COR-L47 (cell line): ENCODE measurements at regions not wholly inside any gene's neighbourhood (a gene's known extent, or its start where the extent isn't known, plus 50 kb on each side); places are given as distances from the start of the nearest gene placed in this dataset.

Source experiments
- DNase-seq: peaks from one replicate; lab custom pipeline; 2025; lab: John Stamatoyannopoulos, UW

DNA sequence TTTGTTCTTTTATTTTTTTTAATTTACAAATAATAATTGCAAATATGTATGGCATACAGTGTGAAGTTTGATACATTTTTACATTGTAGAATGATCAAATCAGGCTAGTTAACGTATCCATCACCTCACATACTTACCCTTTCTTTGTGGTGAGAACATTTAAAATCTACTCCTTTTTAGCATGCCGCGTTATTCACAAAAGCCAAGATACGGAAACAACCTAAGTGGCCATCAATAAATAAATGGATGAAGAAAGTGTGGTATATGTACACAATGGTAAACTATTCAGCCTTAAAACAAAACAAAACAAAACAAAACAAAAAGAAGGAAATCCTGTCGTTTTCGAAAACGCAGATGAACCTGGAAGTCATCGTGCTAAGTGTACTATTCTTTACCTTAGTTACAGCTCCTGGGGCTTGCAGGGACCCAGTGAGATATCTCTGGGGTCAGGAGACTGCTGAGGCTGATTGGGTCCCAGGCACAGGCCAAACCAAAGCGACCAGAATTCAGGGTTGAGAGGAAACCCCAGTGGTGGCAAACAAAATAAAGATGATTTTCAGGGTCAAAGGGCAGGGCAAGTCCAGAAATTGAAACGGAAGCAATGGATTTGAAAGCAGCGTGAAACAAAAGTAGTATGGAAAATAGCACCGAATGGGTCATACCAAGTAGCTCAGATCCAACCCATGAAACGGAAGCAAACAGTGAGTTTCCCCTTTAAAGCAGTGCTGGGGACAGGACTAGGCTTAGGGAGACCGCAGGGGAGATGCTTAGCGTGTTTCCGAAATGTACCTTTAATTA, 188.2 kb downstream of the PLPP3 start:
- DNase-seq, result no peak

DNA sequence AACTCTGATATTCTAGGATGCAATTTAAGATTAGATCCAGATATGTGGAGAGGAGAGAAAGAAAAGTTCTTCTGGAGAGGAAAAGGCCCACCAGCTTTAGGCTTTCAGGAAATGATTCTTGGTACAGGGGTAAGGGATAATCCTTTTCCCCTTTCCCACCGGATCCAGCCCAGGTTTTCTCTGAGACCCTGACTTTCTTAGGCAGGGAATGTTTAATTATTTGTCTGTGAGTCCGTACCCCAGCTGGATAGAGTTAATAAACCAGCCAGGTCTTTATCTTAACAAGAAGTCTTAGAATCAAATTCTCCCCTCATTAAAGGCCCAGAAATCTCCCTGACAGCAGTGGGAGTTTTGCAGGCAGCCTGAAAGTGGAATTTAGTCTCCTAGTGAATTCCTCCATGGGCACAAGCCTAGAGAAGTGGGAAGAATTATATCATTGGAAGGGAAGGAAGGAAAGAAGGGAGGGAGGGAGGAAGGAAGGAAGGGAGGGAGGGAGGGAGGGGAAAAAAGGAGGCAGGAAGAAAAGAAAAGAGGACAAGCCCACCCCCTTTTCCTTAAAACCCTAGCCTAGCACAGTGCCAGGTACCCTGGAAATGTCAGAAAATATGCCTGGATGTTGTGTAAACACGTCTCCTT, 189.0 kb downstream of the PLPP3 start:
- DNase-seq, result no peak

DNA sequence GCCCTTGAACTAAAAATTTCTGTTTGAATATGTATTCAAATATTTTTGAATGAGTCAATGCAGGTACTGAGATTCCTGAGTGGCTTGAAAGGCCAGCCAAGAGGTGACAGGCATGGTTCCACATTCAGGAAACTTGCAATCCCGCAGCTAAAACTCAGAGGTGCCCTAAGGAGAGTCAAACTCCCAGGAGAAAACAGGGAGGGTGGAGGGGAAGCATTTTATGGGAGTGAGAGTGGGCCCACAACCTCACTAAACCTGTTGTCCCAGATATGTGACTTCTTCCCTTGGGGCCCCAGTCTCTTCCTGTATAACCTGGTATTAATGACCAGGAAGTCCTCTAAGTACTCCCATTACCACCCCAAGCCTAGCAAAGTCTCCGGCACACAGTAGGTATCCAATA, 189.6 kb downstream of the PLPP3 start:
- no peak for DNase-seq

DNA sequence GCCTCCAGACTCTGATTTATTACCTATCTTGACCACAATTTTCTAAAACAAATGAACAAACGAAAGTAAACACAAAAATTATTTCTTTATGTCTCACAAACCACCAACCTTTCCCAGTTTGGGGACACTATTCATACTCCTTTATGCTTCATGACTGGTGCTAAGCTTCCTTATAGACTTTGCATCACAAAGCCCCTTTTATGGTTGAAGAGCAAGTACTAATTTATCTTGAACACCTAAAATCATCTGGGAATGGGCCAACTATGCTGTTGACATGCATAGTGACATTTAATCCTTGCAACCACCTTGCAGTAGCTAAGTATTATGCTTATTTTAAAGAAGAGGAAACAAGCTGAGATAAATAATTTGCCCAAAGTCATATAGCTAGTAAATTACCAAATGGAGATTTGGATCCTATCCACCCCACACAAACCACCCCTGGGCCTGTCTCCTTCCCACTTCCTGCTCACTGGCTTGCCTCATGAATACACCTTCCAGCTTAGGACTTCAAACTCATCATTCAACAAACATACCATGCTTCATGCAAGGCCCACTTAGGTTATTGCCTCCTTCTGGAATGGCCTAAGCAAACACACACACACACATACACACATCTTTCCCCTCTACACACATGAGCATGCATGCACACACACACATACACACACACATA, 192.2 kb downstream of the PLPP3 start:
- no peak for DNase-seq

DNA sequence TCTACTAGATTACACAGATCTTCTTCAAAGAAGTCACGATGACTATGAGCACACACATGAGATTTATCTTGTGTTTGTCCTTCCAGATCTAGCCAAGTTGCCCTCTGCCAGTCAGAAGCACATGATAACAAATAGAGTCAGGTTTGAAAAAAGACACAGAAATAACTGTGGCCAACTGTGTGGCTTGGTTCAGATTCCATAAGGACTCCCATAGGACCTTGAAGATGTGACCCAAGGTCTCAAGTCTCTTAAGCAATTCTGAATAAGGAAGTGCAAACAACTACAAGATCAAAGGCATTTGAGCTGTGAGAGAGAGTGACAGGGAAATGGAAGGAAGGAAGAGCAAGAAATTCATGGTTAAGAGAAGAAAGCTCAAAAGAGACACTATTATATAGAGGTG, 194.0 kb downstream of the PLPP3 start:
- DNase-seq, result no peak

DNA sequence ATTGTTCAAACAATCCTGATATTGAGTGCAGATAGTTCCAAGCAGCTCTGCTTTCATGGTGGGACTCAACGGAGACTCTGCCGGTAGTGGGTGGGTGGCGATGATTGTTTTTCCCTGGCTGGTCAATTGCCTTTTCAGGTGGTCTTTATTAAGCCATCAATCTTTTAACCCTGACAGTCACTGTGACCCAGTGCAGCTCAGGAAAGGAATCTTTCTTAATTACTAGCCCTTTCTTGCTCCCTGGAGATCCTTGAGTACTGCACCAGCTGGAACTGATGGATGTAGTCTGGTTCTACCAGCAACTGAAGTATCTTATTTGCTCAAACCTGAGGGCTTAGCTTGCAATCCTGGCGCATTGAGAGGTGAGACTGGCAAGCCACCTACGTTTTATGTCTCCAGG, 196.4 kb downstream of the PLPP3 start:
- no peak for DNase-seq

DNA sequence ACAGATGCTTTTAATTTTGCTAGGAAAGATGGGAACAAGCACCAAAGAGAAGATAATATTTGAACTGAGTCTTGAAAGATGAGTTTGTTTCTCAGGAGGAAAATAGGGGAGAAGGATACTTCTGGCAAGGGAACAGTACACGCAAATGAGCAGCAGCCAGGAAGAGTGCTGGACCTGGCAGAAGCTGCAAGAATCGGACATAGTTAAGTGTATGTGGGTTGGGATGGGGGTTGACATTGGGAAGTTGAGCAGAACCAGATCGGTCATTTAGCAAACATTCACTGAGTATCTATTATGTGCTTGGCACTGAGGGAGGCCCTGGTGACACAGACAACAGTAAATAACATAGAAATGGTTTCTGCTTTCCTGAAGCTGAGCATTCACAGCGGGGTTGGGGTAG, 198.8 kb downstream of the PLPP3 start:
- DNase-seq, result no peak

DNA sequence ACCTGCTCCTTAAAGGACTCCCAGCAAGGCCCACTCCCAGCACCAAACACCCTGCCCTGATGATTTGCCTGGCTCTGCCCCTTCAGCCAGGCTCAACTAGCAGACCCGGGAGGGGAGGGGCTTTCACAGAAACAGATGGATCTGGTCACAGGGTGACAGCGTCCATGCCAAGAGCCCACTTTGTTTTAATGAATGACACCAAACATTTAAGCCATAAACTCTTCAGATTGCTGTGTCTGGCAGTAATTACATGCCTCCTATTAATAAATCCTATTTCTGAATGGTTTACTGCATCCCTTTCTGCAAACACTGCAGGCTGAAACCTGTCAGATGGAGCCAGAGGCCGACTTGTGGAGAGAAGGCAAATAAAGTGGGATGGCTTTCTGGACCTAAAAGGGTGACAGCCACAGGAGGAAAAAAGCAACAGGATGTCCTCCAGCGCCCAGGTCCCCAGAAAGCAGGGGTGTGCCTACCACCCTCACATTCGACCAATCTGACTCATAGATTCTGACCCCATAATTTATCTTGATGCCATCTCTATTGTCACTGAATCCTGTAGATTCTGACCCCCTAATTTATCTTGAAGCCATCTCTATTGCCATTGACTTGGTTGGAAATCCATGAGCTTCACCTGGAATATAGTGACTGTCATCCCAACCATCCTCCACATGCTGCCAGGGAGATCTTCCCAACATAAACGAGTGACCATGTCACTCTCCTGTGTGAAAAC, 200.9 kb downstream of the PLPP3 start:
- peak; percentile 56 for DNase-seq

DNA sequence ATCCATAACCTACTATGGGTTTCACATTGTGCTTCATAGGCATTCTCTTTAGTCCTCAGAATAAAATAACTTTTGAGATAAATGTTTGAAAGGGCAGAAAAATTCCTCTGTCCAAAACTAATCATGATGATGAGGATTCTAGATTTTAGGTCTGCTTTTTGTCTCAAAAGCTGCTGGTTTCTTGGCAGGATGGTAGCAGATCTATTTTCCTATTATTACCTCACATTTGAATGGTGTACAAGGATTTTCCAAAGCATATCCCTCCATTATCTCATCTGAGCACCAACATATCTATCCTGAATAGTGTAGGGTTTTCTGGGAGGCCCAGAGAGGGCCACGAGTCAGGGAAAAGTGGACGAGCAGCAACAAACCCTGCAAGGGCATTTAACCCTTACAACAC, 201.9 kb downstream of the PLPP3 start:
- no peak for DNase-seq

DNA sequence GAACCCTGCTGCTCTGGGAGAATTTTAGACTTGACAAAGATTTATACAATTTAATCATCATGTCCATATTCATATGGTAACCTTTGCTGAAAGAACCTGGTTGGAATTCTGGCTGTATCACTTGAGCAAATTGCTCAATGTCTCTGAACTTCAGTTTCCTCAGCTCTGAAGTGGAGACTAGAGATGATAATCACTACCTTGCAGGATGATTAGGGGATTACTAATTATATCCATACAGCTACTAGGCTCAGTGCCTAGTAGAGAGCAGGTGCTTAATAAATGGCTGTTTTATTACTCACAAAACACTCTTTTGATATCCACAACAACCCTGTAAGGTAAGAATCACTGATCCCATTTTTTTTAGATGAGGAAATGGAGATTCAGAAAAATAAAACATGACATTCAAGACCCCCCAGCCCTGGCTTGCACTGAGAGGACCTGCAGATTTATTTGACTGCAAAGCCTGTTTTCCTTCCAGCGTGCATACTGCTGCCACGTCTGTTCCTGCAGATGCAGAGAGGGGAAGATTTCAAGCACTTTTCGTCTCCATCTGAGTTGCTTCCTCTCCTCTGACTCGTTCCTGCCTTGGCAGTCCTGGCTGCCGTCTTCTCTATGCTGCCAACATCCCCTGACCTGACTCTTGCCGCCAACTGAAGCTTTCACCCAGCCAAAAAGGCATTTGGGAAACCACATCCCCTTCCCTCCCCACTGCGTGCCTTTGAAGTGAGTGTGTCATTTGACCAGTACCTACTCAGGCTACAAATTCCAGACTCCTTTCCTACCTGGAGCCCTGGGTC, 203.0 kb downstream of the PLPP3 start:
- peak; percentile 18 for DNase-seq

DNA sequence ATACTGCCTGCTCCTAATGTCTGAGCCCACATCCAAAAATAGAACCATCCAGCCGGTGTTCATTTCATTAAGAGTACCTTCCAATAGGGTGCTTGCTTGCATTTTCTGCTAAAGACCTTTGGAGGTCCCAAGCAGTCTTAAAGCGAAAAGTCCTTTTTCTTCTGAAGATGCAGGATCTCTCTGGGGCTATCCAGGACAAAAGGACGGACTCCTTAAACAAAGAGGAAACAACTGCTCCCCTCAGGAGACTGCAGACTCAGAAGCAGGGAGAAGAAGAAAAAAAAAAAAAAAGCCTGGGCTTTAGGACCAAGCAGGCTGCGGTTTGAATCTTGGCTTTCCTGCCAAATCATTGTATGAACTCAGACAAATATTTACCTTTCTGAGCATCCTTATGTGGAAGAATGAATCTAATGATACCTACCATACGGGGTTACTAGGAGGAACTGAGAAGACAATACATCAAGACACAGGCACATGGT, 204.0 kb downstream of the PLPP3 start:
- peak; percentile 45 for DNase-seq

DNA sequence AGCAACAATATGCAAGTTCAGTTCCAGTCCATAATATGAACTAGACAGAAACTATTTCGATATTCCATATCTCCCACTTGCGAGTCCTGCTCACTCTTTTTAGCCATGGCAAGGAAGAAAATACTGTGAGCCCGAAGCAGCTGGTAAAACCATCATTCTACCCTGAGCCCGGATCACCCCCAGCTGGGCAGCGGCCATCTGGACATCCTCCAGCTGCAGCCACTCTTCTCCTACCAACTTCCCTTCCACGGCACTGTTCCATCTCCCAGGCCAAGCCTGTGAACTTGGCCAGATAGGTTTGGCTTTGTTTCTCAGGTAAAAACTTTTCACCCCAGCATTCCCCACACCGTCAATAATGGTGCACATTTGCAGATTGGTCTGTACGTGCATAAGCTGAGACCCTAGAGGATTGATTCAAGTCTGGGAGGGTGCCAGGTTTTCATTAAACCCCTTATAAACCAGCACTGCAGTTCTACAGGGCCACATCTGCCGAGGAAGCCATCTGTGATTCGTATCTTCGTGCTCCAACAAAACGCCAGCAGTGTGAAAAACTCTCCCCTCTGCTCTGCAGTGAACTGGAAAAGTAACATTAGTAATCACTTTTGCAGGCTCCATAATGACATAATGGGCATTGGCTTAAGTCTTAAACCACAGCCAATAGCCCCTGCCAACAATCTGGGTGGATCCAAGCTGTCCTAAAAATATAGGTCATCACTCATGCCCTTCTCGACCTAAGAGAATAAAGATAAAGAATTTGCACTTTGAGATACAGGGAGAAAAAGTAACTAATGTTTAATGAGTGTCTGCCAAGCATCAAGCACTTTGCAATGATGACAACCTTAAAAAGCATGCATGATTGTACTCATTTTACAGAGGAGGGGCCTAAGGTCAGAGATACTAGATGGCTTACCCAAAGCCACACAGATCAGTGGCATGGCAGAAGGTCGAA, 205.1 kb downstream of the PLPP3 start:
- no peak for DNase-seq

DNA sequence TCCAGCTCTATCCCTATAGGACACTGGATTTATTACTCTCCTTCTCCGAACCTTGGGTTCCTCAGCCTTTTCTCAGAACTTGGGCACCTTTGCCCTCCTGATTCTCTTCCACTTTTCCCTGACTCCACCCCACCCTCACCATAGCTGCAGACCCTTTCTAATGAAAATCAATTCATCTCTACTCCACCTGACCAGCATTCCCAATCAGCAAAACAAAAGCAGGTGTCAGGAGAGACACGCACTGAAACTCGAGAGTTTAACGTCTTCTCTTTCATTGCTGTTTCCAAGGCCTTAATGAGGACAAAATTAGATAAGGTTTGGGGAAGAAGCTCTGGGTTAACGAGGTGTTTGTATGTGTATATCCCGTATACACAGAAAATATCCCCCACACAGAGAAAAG, 208.8 kb downstream of the PLPP3 start:
- DNase-seq, result no peak

DNA sequence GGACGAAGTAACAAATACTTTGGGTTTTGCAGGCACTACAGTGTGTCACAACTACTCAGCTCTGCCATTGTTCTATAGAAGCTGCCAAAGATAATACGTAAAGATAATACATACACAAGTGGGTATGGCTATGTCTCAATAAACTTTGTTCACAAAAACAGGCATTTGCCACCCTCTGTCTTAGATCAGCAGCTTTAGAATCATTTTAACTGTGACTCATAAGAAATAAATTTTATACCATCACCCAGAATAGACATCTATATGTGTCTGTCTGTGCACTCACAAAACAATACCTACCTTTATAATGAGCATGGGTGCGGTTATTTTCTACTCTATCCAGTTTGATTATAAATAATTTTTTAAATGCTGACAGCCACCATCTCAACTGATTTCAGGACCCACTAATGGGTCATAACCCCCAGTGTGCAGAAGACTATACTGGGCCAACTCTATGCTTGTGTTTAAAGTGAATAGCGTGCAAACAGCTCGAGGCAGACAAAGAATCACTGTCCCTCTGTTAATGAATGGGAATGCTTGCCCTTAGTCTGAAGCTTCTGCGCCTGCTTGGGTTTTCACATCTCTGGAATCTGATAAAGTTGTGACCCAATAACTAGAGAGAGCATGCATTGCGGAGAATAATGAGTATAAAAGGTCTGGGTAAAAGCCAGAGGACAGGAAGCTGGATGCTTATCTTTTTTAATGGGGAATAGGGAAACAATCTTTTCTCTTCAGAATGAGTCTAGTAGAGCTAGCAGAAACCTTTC, 216.2 kb downstream of the PLPP3 start:
- no peak for DNase-seq

DNA sequence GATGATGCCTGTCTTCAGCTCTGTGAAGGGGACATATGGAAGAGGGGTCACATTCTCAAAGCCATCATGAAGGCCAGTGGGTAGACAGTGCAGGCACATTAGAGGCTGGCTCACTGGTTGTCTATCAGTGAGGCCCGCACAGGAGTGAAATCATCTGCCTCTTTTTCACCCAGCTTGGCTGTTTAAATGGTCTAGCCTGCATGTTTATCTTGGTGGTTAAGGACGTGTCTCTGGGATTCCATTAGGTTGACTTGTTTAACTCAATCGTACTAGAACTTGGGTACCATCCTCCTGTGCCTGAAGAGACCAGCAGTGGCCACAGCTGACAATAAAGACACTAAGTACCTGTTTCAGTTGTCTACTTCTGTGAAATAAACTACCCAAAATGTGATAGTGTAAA, 219.3 kb downstream of the PLPP3 start:
- DNase-seq, result no peak

DNA sequence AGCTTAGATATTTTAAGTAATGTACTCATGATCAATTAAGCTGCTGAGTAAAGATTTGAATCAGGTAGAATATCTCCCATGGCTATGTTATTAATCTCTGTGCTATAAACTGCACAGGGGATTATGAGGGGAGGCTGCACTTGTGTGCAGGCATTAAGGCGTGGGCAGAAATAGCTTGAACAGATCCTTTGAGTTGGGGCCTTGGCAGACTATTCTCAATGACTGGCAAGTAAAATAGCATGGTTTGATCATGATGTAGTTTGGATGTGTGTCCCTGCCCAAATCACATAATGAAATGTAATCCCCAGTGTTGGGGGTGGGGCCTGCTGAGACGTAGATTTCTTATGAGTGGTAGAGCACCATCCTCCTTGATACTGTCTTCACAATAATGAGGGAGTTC, 220.3 kb downstream of the PLPP3 start:
- no peak for DNase-seq

DNA sequence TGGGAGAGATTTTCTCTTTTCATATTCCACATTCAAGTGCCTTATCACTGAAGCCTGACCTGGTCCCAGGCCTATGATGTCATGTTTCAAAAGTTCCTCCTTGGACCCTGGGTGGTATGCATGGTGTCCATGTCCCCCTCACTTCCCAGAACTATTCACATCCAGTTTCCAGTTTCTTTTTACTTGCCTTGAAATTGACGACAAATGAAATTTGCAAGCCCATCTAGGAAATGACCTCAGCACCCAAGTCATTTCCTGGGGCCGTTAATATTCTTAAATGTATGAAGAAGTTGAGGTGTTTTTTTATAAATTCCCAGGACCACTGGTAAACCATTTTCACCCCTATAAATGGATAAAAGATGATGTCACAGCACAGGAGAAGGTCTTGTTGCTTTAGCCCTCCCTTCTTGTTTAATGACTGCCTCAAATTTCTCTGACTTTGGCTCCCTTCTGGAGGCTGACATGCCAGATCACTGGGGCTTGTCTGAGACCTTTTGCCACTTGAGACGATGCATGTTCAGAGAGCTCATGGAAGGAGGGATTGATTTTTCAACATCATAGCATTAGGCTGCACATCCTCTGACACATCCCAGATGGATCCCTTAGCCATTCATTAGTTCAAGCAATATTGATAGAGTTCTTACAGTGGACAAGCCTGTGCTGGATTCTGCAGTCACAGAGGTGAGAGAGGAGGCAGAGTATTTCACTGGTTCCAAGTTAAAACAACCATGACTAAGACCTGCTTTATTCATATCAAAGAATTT, 221.3 kb downstream of the PLPP3 start:
- DNase-seq, result no peak

DNA sequence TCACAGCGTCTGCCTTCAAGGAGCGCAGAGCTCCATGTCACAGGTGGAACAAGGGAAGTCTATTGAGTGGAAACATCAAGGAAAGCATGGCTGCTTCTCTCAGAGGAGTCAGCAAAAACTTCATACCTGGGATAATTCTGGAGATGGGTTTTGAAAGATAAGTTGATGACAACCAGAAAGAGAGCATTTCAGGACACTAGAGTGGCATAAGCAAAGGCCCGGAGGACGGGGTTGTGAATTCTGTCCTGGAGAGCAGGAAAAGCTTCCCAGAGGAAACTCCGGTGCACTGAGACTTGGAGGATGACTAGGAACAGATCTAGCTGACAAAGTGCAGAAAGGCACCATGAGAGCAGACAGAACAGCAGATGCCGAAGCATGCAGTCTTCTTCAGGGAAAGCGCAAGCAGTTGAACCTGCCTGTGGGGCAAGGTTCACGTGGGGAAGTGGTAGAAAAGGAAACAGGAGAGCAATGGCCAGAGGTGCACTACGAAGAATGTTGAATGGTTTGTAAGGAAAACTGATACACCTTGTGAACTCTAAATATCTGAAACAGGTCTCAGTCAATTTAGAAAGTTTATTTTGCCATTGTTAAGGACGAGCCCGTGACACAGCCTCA, 222.9 kb downstream of the PLPP3 start:
- DNase-seq, result no peak

DNA sequence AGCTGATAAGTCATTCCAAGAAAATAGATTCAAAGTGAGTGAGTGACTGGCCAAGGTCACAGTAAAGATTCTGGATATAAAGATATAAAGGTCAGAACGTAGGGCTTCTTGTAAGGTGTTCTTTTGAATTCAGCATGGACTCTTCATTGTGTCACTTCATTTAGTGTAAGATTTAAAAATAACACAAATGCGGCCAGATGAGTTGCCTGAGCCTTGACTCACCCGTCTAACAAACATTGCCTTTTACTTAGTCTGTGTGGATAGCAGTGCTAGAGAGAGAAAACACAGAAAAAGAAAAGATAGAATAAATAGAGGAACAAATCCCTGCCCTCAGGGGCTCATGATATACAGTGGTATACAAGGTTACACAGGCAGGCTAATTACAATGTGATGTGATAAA, 223.4 kb downstream of the PLPP3 start:
- no peak for DNase-seq
